ENCODE measurements at regions not wholly inside any gene's neighbourhood (a gene's known extent, or its start where the extent isn't known, plus 50 kb on each side); places are given as distances from the start of the nearest gene placed in this dataset.

DNA sequence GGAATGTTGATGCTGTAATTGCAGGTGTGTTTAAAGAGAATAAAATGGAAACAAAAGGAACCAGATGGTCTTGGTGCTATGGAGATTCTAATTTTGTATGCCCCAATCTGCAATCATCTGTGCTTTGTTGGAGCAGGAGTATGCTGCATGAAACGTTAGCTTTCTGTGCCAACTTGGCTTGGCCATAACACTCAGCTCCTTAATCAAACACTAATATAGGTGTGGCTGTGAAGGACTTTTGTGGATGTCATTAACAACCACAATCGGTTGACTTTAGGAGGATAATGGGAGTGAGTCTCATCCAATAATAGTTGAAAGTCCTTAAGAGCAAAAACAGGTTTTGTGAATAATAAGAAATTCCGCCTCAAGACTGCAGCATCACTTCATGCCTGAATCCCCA lies 399.2 kb downstream of the NLGN4X start:
- TF ChIP-seq EZH2 (IDR thresholded peaks at IDR 0.05; ENCODE audit: low read length, unreplicated experiment) = no peak
- TF ChIP-seq, protein P1, sequence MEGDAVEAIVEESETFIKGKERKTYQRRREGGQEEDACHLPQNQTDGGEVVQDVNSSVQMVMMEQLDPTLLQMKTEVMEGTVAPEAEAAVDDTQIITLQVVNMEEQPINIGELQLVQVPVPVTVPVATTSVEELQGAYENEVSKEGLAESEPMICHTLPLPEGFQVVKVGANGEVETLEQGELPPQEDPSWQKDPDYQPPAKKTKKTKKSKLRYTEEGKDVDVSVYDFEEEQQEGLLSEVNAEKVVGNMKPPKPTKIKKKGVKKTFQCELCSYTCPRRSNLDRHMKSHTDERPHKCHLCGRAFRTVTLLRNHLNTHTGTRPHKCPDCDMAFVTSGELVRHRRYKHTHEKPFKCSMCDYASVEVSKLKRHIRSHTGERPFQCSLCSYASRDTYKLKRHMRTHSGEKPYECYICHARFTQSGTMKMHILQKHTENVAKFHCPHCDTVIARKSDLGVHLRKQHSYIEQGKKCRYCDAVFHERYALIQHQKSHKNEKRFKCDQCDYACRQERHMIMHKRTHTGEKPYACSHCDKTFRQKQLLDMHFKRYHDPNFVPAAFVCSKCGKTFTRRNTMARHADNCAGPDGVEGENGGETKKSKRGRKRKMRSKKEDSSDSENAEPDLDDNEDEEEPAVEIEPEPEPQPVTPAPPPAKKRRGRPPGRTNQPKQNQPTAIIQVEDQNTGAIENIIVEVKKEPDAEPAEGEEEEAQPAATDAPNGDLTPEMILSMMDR (conservative IDR thresholded peaks at IDR 0.05; ENCODE audit: low read depth, low read length) = no peak
